ENCODE measurements at regions not wholly inside any gene's neighbourhood (a gene's known extent, or its start where the extent isn't known, plus 50 kb on each side); places are given as distances from the start of the nearest gene placed in this dataset.

DNA sequence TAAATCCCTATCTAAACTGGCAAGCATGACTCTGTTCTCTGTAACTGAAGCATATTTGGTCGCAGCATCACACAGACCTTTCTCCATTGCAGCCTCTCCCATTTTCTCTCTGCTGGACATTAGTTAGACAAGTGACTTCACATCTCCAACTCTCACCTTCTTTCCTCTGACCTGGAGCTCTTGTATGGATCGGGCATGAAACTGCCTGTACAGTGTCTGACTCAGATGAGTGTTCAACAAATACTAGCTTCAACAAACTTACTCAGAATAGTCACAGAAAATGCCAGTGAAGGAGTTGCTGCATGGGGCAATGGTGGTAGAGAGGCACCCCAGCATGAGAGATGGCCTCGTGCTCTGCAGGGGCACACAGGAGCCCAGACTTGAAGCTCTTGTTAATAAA is 104.7 kb upstream of the COPS8 start:
- H3K79me2 ChIP-seq (ENCODE audit: insufficient read depth, low read length): no peaks in the 10 kb centered on the region
- no peak overlapping the region for H3K4me2 ChIP-seq (ENCODE audit: insufficient read depth, low read length)
- no peak overlapping the region for H3K27ac ChIP-seq (ENCODE audit: low read depth, low read length)
- H3K4me3 ChIP-seq (ENCODE audit: insufficient read depth, low read length): no peak overlapping the region
- H2AFZ ChIP-seq (ENCODE audit: low read length): no peak overlapping the region
- H4K20me1 ChIP-seq (ENCODE audit: insufficient read depth, low read length): no peaks in the 10 kb centered on the region
- TF ChIP-seq, protein P1, sequence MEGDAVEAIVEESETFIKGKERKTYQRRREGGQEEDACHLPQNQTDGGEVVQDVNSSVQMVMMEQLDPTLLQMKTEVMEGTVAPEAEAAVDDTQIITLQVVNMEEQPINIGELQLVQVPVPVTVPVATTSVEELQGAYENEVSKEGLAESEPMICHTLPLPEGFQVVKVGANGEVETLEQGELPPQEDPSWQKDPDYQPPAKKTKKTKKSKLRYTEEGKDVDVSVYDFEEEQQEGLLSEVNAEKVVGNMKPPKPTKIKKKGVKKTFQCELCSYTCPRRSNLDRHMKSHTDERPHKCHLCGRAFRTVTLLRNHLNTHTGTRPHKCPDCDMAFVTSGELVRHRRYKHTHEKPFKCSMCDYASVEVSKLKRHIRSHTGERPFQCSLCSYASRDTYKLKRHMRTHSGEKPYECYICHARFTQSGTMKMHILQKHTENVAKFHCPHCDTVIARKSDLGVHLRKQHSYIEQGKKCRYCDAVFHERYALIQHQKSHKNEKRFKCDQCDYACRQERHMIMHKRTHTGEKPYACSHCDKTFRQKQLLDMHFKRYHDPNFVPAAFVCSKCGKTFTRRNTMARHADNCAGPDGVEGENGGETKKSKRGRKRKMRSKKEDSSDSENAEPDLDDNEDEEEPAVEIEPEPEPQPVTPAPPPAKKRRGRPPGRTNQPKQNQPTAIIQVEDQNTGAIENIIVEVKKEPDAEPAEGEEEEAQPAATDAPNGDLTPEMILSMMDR (IDR thresholded peaks at IDR 0.05; ENCODE audit: extremely low read depth, low read depth, low read length): no peak
- peaks cover 3% of the 10 kb centered on the region for H3K9me3 ChIP-seq (ENCODE audit: low read depth, low read length)
- no peaks in the 10 kb centered on the region for H3K4me1 ChIP-seq (ENCODE audit: insufficient read depth, low read length)
- H3K36me3 ChIP-seq (ENCODE audit: insufficient read depth, low read length): no peaks in the 10 kb centered on the region
- H3K27me3 ChIP-seq (ENCODE audit: insufficient read depth, low read length): peaks cover 5% of the 10 kb centered on the region
- DNase-seq (ENCODE audit: insufficient read length, low spot score, missing footprints): no peak

- H3K79me2 ChIP-seq (ENCODE audit: insufficient read depth, low read length): no peaks in the 10 kb centered on the region
- no peak overlapping the region for H2AFZ ChIP-seq (ENCODE audit: low read length)
- H3K9me3 ChIP-seq (ENCODE audit: low read depth, low read length): peaks cover 3% of the 10 kb centered on the region
- TF ChIP-seq, protein P1 (IDR thresholded peaks at IDR 0.05; ENCODE audit: extremely low read depth, low read depth, low read length): no peak
- H3K36me3 ChIP-seq (ENCODE audit: insufficient read depth, low read length): no peaks in the 10 kb centered on the region
- H3K4me1 ChIP-seq (ENCODE audit: insufficient read depth, low read length): no peaks in the 10 kb centered on the region
- no peak overlapping the region for H3K4me2 ChIP-seq (ENCODE audit: insufficient read depth, low read length)
- H3K4me3 ChIP-seq (ENCODE audit: insufficient read depth, low read length): no peak overlapping the region
- no peak overlapping the region for H3K27ac ChIP-seq (ENCODE audit: low read depth, low read length)
- DNase-seq (ENCODE audit: insufficient read length, low spot score, missing footprints): no peak
- H4K20me1 ChIP-seq (ENCODE audit: insufficient read depth, low read length): no peaks in the 10 kb centered on the region
- peaks cover under 1% of the 10 kb centered on the region for H3K27me3 ChIP-seq (ENCODE audit: insufficient read depth, low read length)
Measured at GRCh38 chr2:236981701-236982485, 103.8 kb upstream of the COPS8 start.

DNA sequence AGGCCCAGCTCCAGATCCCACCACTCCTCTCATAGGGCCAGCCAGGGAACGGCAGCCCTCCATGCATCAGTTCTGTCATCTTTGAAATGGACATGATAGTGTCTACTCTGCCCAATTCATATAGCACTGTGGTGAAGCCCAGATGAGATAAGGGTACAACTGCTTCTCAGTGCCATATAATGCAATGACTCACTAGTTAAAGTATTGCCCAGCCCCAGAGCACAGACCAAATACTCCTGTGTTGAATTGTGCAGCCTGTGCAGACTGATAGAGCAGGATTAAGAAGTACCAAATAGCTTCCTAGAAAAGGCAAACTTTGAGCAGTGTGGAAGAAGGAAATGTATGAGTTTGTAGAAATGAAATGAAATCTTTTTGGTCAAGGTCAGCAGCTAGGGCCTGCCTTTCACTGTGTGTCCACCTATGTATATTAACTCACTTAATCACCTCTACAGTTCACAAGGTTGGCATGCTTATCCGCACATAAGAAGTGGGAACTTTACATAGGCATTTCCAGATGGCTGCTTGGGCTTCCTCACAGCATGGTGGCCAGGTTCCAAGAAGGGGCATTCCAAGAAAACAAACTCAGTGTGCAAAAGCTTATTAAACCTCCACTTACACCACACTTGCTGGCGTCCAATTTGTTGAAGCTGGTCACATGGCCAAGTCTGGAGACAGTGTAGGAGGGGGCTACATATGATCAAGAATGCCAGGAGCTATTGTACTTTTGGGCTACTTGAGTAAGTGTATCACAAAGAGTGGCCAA is 102.8 kb upstream of the COPS8 start:
- Histone ChIP-seq H3K4me1 (ENCODE audit: insufficient read depth, low read length) (no peaks in the 10 kb centered on the region), H3K27ac (ENCODE audit: low read depth, low read length) (no peak overlapping the region), H3K36me3 (ENCODE audit: insufficient read depth, low read length) (no peaks in the 10 kb centered on the region), H3K79me2 (ENCODE audit: insufficient read depth, low read length) (no peaks in the 10 kb centered on the region), H3K4me3 (ENCODE audit: insufficient read depth, low read length) (no peak overlapping the region), H3K9me3 (ENCODE audit: low read depth, low read length) (peaks cover 3% of the 10 kb centered on the region), H3K27me3 (ENCODE audit: insufficient read depth, low read length) (no peaks in the 10 kb centered on the region), H2AFZ (ENCODE audit: low read length) (no peak overlapping the region), H3K4me2 (ENCODE audit: insufficient read depth, low read length) (no peak overlapping the region), H4K20me1 (ENCODE audit: insufficient read depth, low read length) (no peaks in the 10 kb centered on the region)
- TF ChIP-seq, protein P1 (IDR thresholded peaks at IDR 0.05; ENCODE audit: extremely low read depth, low read depth, low read length): no peak
- no peak for DNase-seq (ENCODE audit: insufficient read length, low spot score, missing footprints)

DNA sequence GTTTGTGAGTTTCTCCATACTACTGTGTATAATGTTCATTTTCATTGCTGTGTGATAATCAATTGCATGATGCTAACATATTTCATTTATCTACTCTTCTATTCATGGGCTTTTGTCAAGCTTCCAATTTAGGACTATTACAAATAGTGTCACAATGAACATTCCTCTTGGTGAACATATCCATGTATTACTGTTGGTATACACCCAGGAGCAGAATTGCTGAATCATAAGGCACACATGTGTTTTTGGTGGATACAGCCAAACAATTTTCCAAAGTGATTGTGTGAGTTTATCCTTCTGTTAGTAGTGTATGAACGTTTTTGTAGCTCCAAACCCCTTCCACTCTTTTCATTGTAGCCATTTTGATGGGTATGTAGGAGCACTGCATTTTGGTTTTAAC is 101.6 kb upstream of the COPS8 start:
- no peak overlapping the region for H3K27ac ChIP-seq (ENCODE audit: low read depth, low read length)
- H2AFZ ChIP-seq (ENCODE audit: low read length): no peak overlapping the region
- no peak overlapping the region for H3K4me2 ChIP-seq (ENCODE audit: insufficient read depth, low read length)
- no peaks in the 10 kb centered on the region for H3K27me3 ChIP-seq (ENCODE audit: insufficient read depth, low read length)
- H3K9me3 ChIP-seq (ENCODE audit: low read depth, low read length): peaks cover 3% of the 10 kb centered on the region
- H3K4me1 ChIP-seq (ENCODE audit: insufficient read depth, low read length): no peaks in the 10 kb centered on the region
- H4K20me1 ChIP-seq (ENCODE audit: insufficient read depth, low read length): no peaks in the 10 kb centered on the region
- TF ChIP-seq, protein P1 (IDR thresholded peaks at IDR 0.05; ENCODE audit: extremely low read depth, low read depth, low read length): no peak
- no peak overlapping the region for H3K4me3 ChIP-seq (ENCODE audit: insufficient read depth, low read length)
- no peaks in the 10 kb centered on the region for H3K79me2 ChIP-seq (ENCODE audit: insufficient read depth, low read length)
- no peak for DNase-seq (ENCODE audit: insufficient read length, low spot score, missing footprints)
- H3K36me3 ChIP-seq (ENCODE audit: insufficient read depth, low read length): no peaks in the 10 kb centered on the region
